PC-3 (cell line): ENCODE measurements at regions not wholly inside any gene's neighbourhood (a gene's known extent, or its start where the extent isn't known, plus 50 kb on each side); places are given as distances from the start of the nearest gene placed in this dataset.
"Not testable (repeated sequence)": the region's sequence is repeated elsewhere in the genome, so short reads cannot be mapped to it uniquely, and the experiment has no call there.

Source experiments
- ATAC-seq: fragments of 200-7000 bp; cut with Tn5 transposase; 2 replicates; pipeline ENCODE4 v1.9.1; 2020; ENCODE audit warnings: mild to moderate bottlenecking, moderate library complexity
- BruUV-seq: library from RNA; stranded (reverse); fragments of 400-500 nt; replicated peaks from 2 replicates; lab custom pipeline; 2021; lab: Mats Ljungman, UMichigan
- CTCF ChIA-PET: fragments of 300-600 bp; sonication (Branson Sonifier 250); formaldehyde crosslinking; loops from one replicate; lab custom pipeline; 2022; ENCODE audit warnings: antibody characterized with exemption; lab: Charles Lee
- POLR2A ChIA-PET: fragments of 300-600 bp; sonication (Branson Sonifier 250); formaldehyde crosslinking; loops from one replicate; lab custom pipeline; 2022; ENCODE audit warnings: antibody characterized with exemption; ENCODE audit not compliant: unreplicated experiment; lab: Charles Lee
- DNase-seq: peaks from one replicate; pipeline ENCODE4 v3.0.0-alpha.2; 2015
- H2AFZ ChIP-seq: fragments of 300-600 bp; sonication (generic); 2 replicates; pipeline ENCODE4 v1.6.0; 2016; ENCODE audit warnings: antibody characterized with exemption, low read length
- H3F3A ChIP-seq: fragments of 300-600 bp; sonication (generic); one replicate; pipeline ENCODE4 v1.6.0; 2017; ENCODE audit warnings: antibody characterized with exemption, low read length, control low read depth, mild to moderate bottlenecking; ENCODE audit not compliant: unreplicated experiment
- H3K27ac ChIP-seq: fragments of 300-600 bp; sonication (generic); 2 replicates; pipeline ENCODE4 v1.5.1; 2016; ENCODE audit warnings: mild to moderate bottlenecking, low read length
- H3K27me3 ChIP-seq: fragments of 300-600 bp; sonication (generic); 2 replicates; pipeline ENCODE4 v1.6.1; 2016; ENCODE audit warnings: low read length, mixed read lengths
- H3K36me3 ChIP-seq: fragments of 300-600 bp; sonication (generic); 2 replicates; pipeline ENCODE4 v1.6.1; 2016; ENCODE audit warnings: low read depth, mixed run types, low read length, mixed read lengths
- H3K4me1 ChIP-seq: fragments of 300-600 bp; sonication (generic); 2 replicates; pipeline ENCODE4 v1.5.1; 2016; ENCODE audit warnings: low read length; ENCODE audit not compliant: insufficient read depth
- H3K4me2 ChIP-seq: fragments of 300-600 bp; sonication (generic); 2 replicates; pipeline ENCODE4 v1.6.0; 2016; ENCODE audit warnings: low read length
- H3K4me3 ChIP-seq: fragments of 300-600 bp; sonication (generic); 2 replicates; pipeline ENCODE4 v1.5.1; 2016; ENCODE audit warnings: mild to moderate bottlenecking, low read length, mixed read lengths
- H3K79me2 ChIP-seq: fragments of 300-600 bp; sonication (generic); 2 replicates; pipeline ENCODE4 v1.6.1; 2017; ENCODE audit warnings: low read length, mixed read lengths
- H3K9ac ChIP-seq: fragments of 300-600 bp; sonication (generic); 2 replicates; pipeline ENCODE4 v1.6.0; 2016; ENCODE audit warnings: mild to moderate bottlenecking, low read length
- H3K9me2 ChIP-seq: fragments of 300-600 bp; sonication (generic); replicated peaks from 2 replicates; pipeline ENCODE4 v1.6.1; 2016; ENCODE audit warnings: mixed run types, low read length, mixed read lengths
- H3K9me3 ChIP-seq: fragments of 300-600 bp; sonication (generic); 2 replicates; pipeline ENCODE4 v1.6.1; 2016; ENCODE audit warnings: low read length, mixed read lengths
- H4K20me1 ChIP-seq: fragments of 300-600 bp; sonication (generic); 2 replicates; pipeline ENCODE4 v1.6.1; 2016; ENCODE audit warnings: low read length, mixed read lengths
- EZH2 ChIP-seq: fragments of 300-600 bp; sonication (generic); IDR thresholded peaks from one replicate; pipeline ENCODE4 v1.6.1; 2017; ENCODE audit warnings: antibody characterized with exemption, mild to moderate bottlenecking, low read length; ENCODE audit not compliant: unreplicated experiment
- EZH2phosphoT487 ChIP-seq: fragments of 300-600 bp; sonication (generic); IDR thresholded peaks from 2 replicates; pipeline ENCODE4 v1.6.1; 2018; ENCODE audit warnings: mild to moderate bottlenecking, antibody characterized with exemption, low read length, borderline replicate concordance
- intact Hi-C: fragments of 100-400 bp; cut with micrococcal nuclease; formaldehyde crosslinking; loops from 2 replicates; pipeline ENCODE4 v1.9.0; 2023
- TF ChIP-seq, protein P1 (sequence below): fragments of 300-600 bp; sonication (generic); conservative IDR thresholded peaks from 2 replicates; pipeline ENCODE4 v1.5.1; 2017; ENCODE audit warnings: antibody characterized with exemption, low read depth, mild to moderate bottlenecking, low read length

DNA sequence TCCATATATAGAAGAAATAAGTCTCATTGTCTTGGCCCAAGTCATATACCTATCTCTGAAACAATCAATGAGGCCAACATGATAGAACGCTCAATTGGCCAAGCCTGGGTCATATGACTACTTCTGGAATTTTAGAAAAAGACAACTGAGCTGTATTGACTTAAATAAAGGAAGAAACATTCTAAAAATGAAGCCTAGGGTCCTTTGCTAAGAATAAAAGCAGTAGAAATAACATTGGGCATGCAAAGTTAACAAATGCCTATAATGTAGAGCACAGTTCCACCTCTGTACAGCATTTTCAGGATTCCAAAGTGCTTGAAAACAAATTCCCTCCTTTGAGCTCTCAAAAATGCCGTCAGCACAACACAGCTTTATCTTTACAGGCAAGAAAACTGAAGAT lies 391.8 kb downstream of the PRELID2 start:
- DNase-seq (no peak), ATAC-seq (no peak)
- BruUV-seq: no TSS peak
- Histone ChIP-seq H4K20me1 (no peaks in the 10 kb centered on the region), H3K9me2 (no peaks in the 10 kb centered on the region), H3K4me2 (no peak overlapping the region), H3F3A (no peaks in the 10 kb centered on the region), H3K36me3 (no peaks in the 10 kb centered on the region), H3K9ac (no peak overlapping the region), H3K27ac (no peak overlapping the region), H2AFZ (no peak overlapping the region), H3K4me3 (no peak overlapping the region), H3K79me2 (no peaks in the 10 kb centered on the region), H3K9me3 (no peaks in the 10 kb centered on the region), H3K27me3 (no peaks in the 10 kb centered on the region), H3K4me1 (no peaks in the 10 kb centered on the region)
- intact Hi-C loops: no loop called here
- TF ChIP-seq EZH2phosphoT487: no peak
- TF ChIP-seq, protein P1, sequence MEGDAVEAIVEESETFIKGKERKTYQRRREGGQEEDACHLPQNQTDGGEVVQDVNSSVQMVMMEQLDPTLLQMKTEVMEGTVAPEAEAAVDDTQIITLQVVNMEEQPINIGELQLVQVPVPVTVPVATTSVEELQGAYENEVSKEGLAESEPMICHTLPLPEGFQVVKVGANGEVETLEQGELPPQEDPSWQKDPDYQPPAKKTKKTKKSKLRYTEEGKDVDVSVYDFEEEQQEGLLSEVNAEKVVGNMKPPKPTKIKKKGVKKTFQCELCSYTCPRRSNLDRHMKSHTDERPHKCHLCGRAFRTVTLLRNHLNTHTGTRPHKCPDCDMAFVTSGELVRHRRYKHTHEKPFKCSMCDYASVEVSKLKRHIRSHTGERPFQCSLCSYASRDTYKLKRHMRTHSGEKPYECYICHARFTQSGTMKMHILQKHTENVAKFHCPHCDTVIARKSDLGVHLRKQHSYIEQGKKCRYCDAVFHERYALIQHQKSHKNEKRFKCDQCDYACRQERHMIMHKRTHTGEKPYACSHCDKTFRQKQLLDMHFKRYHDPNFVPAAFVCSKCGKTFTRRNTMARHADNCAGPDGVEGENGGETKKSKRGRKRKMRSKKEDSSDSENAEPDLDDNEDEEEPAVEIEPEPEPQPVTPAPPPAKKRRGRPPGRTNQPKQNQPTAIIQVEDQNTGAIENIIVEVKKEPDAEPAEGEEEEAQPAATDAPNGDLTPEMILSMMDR: no peak
- TF ChIP-seq EZH2: no peak
- POLR2A ChIA-PET: no interaction called here
- CTCF ChIA-PET: no interaction called here

DNA sequence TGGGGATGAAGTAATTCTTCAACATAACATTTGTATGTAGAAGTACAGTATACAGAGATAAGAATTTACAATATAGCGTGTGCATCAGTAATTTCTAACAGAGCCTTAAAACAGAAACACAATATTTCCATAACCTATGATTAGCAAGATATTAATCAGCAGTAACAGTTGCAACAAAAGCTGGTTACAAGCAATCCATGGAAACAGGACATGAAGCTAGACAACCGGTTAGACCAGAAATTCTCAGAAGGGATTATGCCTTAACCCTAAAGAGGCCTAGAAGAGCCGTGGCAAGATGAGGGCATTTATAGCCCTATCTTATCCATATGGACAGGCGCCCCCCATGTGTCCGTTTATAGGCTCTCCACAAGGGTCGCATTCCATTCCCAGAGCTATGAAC lies 392.5 kb downstream of the PRELID2 start:
- H3K9ac ChIP-seq, H3K4me2 ChIP-seq, intact Hi-C loops, H3K4me1 ChIP-seq, POLR2A ChIA-PET, H3K27me3 ChIP-seq, H4K20me1 ChIP-seq, H3K79me2 ChIP-seq, BruUV-seq, H3K9me3 ChIP-seq, H2AFZ ChIP-seq, H3K9me2 ChIP-seq, H3K4me3 ChIP-seq, DNase-seq, ATAC-seq, CTCF ChIA-PET, H3K27ac ChIP-seq, H3F3A ChIP-seq, H3K36me3 ChIP-seq: not testable (repeated sequence)

DNA sequence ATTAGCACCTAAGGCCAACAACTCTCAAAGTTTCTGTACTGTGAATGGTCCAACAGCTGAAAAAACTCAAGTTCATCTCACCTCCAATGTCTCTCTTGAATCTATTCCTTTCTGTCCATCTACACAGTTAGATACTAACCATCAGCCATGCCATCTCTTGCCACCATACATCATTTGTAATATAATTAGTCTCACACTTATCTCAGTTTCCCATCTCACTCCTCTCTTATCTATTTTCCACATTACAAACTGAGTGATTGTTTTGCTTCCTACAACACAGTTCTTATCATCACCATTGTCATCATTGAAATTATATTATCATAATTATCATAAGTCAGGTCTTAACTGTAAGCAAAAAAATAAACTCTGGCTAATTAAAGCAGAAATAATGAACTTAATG lies 393.9 kb downstream of the PRELID2 start:
- ATAC-seq: no peak
- H3K9me2 ChIP-seq: no peaks in the 10 kb centered on the region
- H3K9ac ChIP-seq: no peak overlapping the region
- no peaks in the 10 kb centered on the region for H3K27me3 ChIP-seq
- H3K4me3 ChIP-seq: no peak overlapping the region
- H4K20me1 ChIP-seq: no peaks in the 10 kb centered on the region
- no TSS peak for BruUV-seq
- ChIA-PET CTCF (no interaction called here), POLR2A (no interaction called here)
- H3F3A ChIP-seq: no peaks in the 10 kb centered on the region
- H3K36me3 ChIP-seq: no peaks in the 10 kb centered on the region
- TF ChIP-seq EZH2phosphoT487 (no peak), EZH2 (no peak)
- TF ChIP-seq, protein P1: no peak
- H3K4me2 ChIP-seq: no peak overlapping the region
- no peaks in the 10 kb centered on the region for H3K79me2 ChIP-seq
- DNase-seq: no peak
- no peak overlapping the region for H3K27ac ChIP-seq
- intact Hi-C loops: no loop called here
- H3K4me1 ChIP-seq: no peaks in the 10 kb centered on the region
- H3K9me3 ChIP-seq: no peaks in the 10 kb centered on the region
- no peak overlapping the region for H2AFZ ChIP-seq
